Activated CD4-positive, alpha-beta T cell treated with anti-CD3 and anti-CD28 coated beads, Interleukin-2, amount 50 U/mL, for 1 hour (primary cell): ENCODE measurements at regions not wholly inside any gene's neighbourhood (a gene's known extent, or its start where the extent isn't known, plus 50 kb on each side); places are given as distances from the start of the nearest gene placed in this dataset.

Experiments
- DNase-seq: peaks from one replicate; pipeline ENCODE4 v3.0.0-alpha.2; 2020

- DNase-seq: no peak
Observed at GRCh38 chr5:14090755-14091154, 52.4 kb upstream of the TRIO start.

GRCh38 chr5:14090290-14090689, 52.9 kb upstream of the TRIO start:
- DNase-seq: no peak

- DNase-seq: no peak
Observed at GRCh38 chr5:14089198-14089597, 53.9 kb upstream of the TRIO start.

GRCh38 chr5:14086261-14086660, 56.9 kb upstream of the TRIO start:
- no peak for DNase-seq

GRCh38 chr5:14082973-14083372, 60.2 kb upstream of the TRIO start:
- no peak for DNase-seq

- DNase-seq: no peak
Observed at GRCh38 chr5:14082523-14082922, 60.6 kb upstream of the TRIO start.

GRCh38 chr5:14081791-14082190, 61.4 kb upstream of the TRIO start:
- DNase-seq: no peak

GRCh38 chr5:14078716-14079115, 64.4 kb upstream of the TRIO start:
- DNase-seq: no peak

GRCh38 chr5:14077501-14077900, 65.6 kb upstream of the TRIO start:
- DNase-seq: no peak

- DNase-seq: no peak
Observed at GRCh38 chr5:14076561-14076960, 66.6 kb upstream of the TRIO start.

- no peak for DNase-seq
Observed at GRCh38 chr5:14075937-14076336, 67.2 kb upstream of the TRIO start.

- DNase-seq: no peak
Observed at GRCh38 chr5:14071433-14071832, 71.7 kb upstream of the TRIO start.

- no peak for DNase-seq
Observed at GRCh38 chr5:14069021-14069420, 74.1 kb upstream of the TRIO start.

GRCh38 chr5:14068136-14068535, 75.0 kb upstream of the TRIO start:
- DNase-seq: no peak

GRCh38 chr5:14066326-14066725, 76.8 kb upstream of the TRIO start:
- DNase-seq: no peak

- no peak for DNase-seq
Observed at GRCh38 chr5:14064841-14065240, 78.3 kb upstream of the TRIO start.

GRCh38 chr5:14063691-14064090, 79.5 kb upstream of the TRIO start:
- DNase-seq: no peak

GRCh38 chr5:14063138-14063537, 80.0 kb upstream of the TRIO start:
- no peak for DNase-seq

- no peak for DNase-seq
Observed at GRCh38 chr5:14062178-14062577, 81.0 kb upstream of the TRIO start.

- no peak for DNase-seq
Observed at GRCh38 chr5:14061106-14061505, 82.0 kb upstream of the TRIO start.

GRCh38 chr5:14060218-14060617, 82.9 kb upstream of the TRIO start:
- DNase-seq: no peak

GRCh38 chr5:14059810-14060209, 83.3 kb upstream of the TRIO start:
- DNase-seq: no peak

GRCh38 chr5:14057289-14057688, 85.9 kb upstream of the TRIO start:
- no peak for DNase-seq

GRCh38 chr5:14056039-14056438, 87.1 kb upstream of the TRIO start:
- no peak for DNase-seq

- no peak for DNase-seq
Observed at GRCh38 chr5:14054965-14055963, 87.9 kb upstream of the TRIO start.
